ENCODE measurements at regions not wholly inside any gene's neighbourhood (a gene's known extent, or its start where the extent isn't known, plus 50 kb on each side); places are given as distances from the start of the nearest gene placed in this dataset.

DNA sequence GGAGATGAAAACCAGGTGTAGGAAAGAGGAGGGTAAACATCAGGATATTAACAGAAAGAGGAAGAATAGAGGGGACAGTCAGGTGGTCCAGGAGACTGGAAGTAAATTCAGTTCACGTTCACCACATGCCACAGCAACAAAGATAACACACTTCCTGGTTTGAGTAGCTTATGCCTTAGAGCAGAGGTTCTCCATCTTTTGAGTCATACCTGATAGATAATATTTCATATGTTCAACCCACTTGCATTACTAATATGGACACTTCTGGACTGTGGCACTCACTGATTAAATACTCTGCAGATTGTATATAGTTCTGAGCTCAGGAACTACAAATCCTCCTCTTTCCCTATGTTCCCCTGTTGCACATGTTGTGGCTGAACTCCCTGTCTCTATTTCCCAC, 179.9 kb upstream of the NR3C1 start:
- Histone ChIP-seq H4K20me1 (no peaks in the 10 kb centered on the region), H3K4me3 (no peak overlapping the region), H3K9me3 (no peaks in the 10 kb centered on the region), H3K4me2 (peak overlapping the region; percentile 29; the same call in 1 of the 2 replicates), H3K9ac (no peak overlapping the region), H3K27me3 (no peaks in the 10 kb centered on the region), H3K27ac (no peak overlapping the region), H3K36me3 (no peaks in the 10 kb centered on the region), H3K4me1 (peaks cover 34% of the 10 kb centered on the region)
- TF ChIP-seq Cebpa-rat (IDR thresholded peaks at IDR 0.05), result no peak

DNA sequence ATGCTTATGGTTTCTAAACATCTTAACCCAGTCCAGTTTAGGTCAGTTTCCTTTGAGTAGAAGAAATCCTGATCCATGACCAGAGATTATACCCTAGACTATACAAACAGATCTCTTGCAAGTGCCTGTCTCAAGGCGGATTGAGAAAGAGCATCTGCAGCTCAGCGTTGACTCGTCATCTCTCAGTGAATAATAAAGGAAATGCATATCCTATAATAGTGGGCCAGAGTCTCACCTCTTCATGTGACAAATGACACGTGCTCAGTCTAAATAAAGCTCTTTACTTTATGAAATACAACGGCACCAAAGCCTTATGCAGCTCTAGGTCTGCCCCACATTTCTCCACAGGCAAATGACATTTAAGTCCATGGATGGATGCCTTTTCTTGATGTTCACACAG, 179.4 kb upstream of the NR3C1 start:
- H3K9ac ChIP-seq, result no peak overlapping the region
- H4K20me1 ChIP-seq, result no peaks in the 10 kb centered on the region
- no peak overlapping the region for H3K27ac ChIP-seq
- H3K4me1 ChIP-seq, result peaks cover 30% of the 10 kb centered on the region
- H3K36me3 ChIP-seq, result no peaks in the 10 kb centered on the region
- H3K4me3 ChIP-seq, result no peak overlapping the region
- no peaks in the 10 kb centered on the region for H3K9me3 ChIP-seq
- peak overlapping the region; percentile 29; the same call in 1 of the 2 replicates for H3K4me2 ChIP-seq
- no peaks in the 10 kb centered on the region for H3K27me3 ChIP-seq
- TF ChIP-seq Cebpa-rat (IDR thresholded peaks at IDR 0.05), result no peak

DNA sequence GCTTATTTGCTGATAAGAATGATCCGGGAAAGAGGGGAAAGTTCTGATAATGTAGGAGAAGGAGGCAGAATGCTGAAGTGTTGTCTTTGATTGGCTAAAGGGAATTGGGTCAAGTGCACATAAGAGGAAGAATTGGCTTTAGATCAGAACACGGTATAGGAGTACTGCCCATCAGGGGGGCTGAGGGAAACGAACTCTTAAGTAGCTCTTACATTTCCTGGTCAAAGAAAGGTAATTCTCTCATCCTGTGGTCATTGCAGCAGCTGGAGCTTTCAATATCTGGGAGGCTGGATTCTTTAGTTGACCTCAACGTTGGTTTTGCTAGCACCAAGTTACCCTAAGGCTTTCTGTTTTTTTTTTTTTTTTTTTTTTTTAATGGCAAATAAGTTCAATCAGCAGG, 178.7 kb upstream of the NR3C1 start:
- Histone ChIP-seq H3K9me3 (no peaks in the 10 kb centered on the region), H3K4me2 (no peak overlapping the region), H3K4me3 (no peak overlapping the region), H3K27me3 (no peaks in the 10 kb centered on the region), H3K4me1 (peaks cover 29% of the 10 kb centered on the region), H3K9ac (no peak overlapping the region), H3K36me3 (no peaks in the 10 kb centered on the region), H4K20me1 (no peaks in the 10 kb centered on the region), H3K27ac (no peak overlapping the region)
- TF ChIP-seq Cebpa-rat (IDR thresholded peaks at IDR 0.05), result no peak

DNA sequence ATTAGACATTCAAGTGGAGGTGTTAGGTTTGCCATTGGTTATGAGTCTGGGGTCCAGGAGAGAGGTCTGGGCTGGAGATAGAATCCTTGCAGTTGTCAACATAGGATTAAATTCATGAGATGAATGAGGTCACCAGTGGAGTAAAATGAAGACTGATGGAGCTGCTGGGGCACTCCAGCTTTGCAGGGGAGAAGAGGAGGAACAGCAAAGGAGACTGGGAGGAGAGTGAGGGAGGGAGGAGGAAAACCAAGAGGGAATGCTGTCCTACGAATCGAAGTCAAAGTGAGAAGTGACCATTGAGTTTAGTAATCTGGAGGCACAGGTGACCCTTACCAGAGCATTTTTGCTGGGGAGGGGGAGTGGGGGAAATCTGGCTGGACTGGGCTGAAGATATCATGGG, 178.2 kb upstream of the NR3C1 start:
- Histone ChIP-seq H3K36me3 (no peaks in the 10 kb centered on the region), H3K9ac (no peak overlapping the region), H3K4me1 (peaks cover 27% of the 10 kb centered on the region), H4K20me1 (no peaks in the 10 kb centered on the region), H3K4me2 (no peak overlapping the region), H3K27ac (no peak overlapping the region), H3K4me3 (no peak overlapping the region), H3K9me3 (0 out of 2 replicates have a peak, but pooled peaks cover 3% of the 10 kb centered on the region), H3K27me3 (no peaks in the 10 kb centered on the region)
- TF ChIP-seq Cebpa-rat (IDR thresholded peaks at IDR 0.05), result no peak

DNA sequence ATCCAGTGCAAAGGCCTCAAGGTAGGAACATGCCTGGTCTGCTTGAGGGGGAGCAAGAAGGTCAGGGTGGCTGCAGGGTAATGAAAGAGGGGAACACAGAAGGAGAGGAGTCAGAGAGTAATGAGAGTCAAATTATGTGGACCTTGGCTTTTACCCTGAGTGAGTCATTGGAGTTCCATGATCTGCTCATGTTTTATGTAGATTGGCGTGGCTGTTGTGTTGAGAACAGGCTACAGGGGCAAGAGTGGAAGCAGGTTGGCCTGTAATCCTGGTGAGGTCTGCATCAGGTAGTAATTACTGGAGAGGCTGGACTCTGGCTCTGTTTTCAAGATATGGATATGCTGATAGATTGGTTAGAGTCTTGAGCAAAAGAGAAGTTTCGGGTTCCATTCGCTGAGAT, 177.7 kb upstream of the NR3C1 start:
- Histone ChIP-seq H3K4me2 (no peak overlapping the region), H3K9ac (no peak overlapping the region), H3K4me1 (peaks cover 22% of the 10 kb centered on the region), H4K20me1 (no peaks in the 10 kb centered on the region), H3K36me3 (no peaks in the 10 kb centered on the region), H3K27ac (no peak overlapping the region), H3K9me3 (0 out of 2 replicates have a peak, but pooled peaks cover 4% of the 10 kb centered on the region), H3K27me3 (no peaks in the 10 kb centered on the region), H3K4me3 (no peak overlapping the region)
- no peak for TF ChIP-seq Cebpa-rat (IDR thresholded peaks at IDR 0.05)

DNA sequence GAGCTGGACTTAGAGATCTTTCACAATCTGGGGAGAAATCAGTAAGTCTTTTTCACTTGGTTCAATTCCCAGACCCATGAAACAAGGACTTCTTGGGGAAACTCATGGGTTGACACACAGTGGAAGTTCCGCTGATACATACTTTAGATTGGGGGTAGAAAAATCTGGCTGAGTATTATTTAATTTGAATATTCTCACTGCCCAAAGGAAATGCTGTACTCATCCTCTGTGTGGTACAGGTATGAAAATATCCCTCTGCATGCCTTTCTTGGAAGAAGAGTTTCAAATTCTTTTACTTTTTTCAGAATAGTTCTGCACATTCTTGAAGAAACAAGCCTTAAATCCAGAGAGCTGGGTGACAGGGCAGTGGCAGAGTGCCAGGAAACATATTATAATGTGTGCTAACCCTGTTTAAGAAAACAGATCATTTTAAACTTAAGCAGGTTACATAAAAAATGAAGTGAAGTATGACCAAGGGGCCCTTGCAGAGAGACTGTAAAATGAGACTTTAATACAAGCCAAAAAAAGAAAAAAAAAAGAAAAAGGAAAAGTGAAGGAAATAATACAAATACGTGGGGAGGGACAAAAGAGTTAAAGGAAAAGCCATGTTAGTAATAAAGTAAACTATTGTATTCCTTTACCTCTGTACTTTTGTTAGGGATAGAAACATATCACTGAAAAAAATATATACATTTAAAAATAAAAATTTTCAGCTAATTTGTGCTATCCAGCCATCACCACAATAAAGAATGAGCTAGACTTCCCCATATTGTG, 173.4 kb upstream of the NR3C1 start:
- no peak overlapping the region for H3K4me3 ChIP-seq
- H3K4me1 ChIP-seq, result peaks cover 18% of the 10 kb centered on the region
- H3K4me2 ChIP-seq, result no peak overlapping the region
- no peak for TF ChIP-seq Cebpa-rat (IDR thresholded peaks at IDR 0.05)
- H3K27me3 ChIP-seq, result no peaks in the 10 kb centered on the region
- no peaks in the 10 kb centered on the region for H3K36me3 ChIP-seq
- H3K27ac ChIP-seq, result no peak overlapping the region
- H4K20me1 ChIP-seq, result no peaks in the 10 kb centered on the region
- H3K9ac ChIP-seq, result no peak overlapping the region
- H3K9me3 ChIP-seq, result 0 out of 2 replicates have a peak, but pooled peaks cover 4% of the 10 kb centered on the region

DNA sequence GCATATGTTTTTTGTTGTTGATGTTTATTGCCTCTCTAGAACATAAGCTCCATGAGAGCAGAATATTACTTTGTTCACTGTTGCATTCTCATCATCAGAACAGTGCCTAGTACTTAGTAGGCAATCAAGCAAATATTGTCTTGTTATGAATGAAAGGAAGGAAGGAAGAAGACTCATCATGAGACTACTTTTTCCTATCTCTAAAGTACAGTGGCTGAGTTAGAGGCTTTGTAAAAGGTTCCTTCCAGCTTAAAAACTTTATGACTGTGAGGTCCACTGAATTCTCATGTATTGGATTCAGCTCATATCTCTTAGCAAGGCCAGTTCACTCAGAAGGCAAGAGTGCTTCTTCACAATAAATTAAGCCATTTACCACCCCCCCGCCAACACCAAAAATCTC, 171.8 kb upstream of the NR3C1 start:
- peaks cover 18% of the 10 kb centered on the region for H3K4me1 ChIP-seq
- H3K36me3 ChIP-seq, result no peaks in the 10 kb centered on the region
- TF ChIP-seq Cebpa-rat (IDR thresholded peaks at IDR 0.05), result no peak
- H3K4me3 ChIP-seq, result no peak overlapping the region
- H3K27ac ChIP-seq, result peak overlapping the region; percentile 18; the same call in 1 of the 2 replicates
- no peak overlapping the region for H3K9ac ChIP-seq
- no peaks in the 10 kb centered on the region for H4K20me1 ChIP-seq
- no peaks in the 10 kb centered on the region for H3K27me3 ChIP-seq
- 0 out of 2 replicates have a peak, but pooled peaks cover 4% of the 10 kb centered on the region for H3K9me3 ChIP-seq
- peak overlapping the region; percentile 13 for H3K4me2 ChIP-seq

DNA sequence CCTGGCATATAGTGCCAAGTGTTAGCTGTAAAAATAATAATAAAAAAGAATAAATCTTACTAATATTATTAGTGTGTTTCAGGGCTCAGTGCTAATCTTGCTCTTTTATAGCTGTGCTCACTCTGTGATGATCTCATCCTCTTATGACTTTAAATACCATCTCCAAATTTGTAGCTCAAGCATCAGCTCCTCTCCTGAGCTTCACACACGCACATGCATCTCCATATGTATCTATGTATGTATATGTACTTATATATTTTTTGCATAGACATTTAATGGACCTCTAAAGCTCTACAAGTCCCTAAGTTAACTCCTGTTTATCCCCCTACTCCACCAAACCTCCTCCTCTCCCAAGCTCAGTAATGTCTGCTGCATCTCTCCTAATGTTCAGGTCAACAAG, 170.8 kb upstream of the NR3C1 start:
- Histone ChIP-seq H3K36me3 (no peaks in the 10 kb centered on the region), H4K20me1 (no peaks in the 10 kb centered on the region), H3K27ac (no peak overlapping the region), H3K27me3 (no peaks in the 10 kb centered on the region), H3K4me1 (peaks cover 18% of the 10 kb centered on the region), H3K4me3 (no peak overlapping the region), H3K9ac (no peak overlapping the region), H3K4me2 (peak overlapping the region; percentile 54; the same call in 1 of the 2 replicates), H3K9me3 (0 out of 2 replicates have a peak, but pooled peaks cover 4% of the 10 kb centered on the region)
- TF ChIP-seq Cebpa-rat (IDR thresholded peaks at IDR 0.05), result no peak

DNA sequence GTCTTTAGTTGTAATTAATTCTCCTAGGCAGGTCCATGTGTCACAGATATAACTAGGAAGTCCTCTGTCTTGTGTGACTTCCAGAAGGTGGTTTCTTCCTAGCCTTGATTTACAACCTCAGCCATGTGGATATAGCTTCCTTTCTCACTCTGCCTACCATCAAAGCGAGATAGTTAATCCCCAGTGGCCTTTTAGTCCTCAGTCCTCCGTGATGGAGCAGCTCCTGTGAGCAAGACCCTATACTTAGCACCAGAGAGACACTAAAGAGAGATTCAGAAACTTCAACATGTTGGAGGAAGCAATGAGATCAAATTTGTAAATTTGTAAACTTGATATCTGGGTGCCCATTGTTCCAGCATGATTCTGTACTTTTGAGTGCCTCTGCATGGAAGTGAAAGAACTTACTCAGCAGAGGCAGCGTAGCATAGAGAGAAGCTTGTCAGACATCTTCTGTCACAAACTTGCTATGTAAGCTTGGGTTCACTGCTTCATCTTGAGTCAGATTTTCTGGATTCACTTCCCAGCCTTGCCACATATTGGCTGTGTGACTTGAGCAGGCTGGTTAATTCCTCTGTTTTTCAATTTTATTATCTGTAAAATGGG, 170.2 kb upstream of the NR3C1 start:
- Histone ChIP-seq H3K27me3 (no peaks in the 10 kb centered on the region), H3K9me3 (0 out of 2 replicates have a peak, but pooled peaks cover 4% of the 10 kb centered on the region), H3K4me2 (peak overlapping the region; percentile 54), H4K20me1 (no peaks in the 10 kb centered on the region), H3K36me3 (no peaks in the 10 kb centered on the region), H3K27ac (no peak overlapping the region), H3K4me3 (no peak overlapping the region), H3K9ac (no peak overlapping the region), H3K4me1 (peaks cover 18% of the 10 kb centered on the region)
- TF ChIP-seq Cebpa-rat (IDR thresholded peaks at IDR 0.05), result no peak

DNA sequence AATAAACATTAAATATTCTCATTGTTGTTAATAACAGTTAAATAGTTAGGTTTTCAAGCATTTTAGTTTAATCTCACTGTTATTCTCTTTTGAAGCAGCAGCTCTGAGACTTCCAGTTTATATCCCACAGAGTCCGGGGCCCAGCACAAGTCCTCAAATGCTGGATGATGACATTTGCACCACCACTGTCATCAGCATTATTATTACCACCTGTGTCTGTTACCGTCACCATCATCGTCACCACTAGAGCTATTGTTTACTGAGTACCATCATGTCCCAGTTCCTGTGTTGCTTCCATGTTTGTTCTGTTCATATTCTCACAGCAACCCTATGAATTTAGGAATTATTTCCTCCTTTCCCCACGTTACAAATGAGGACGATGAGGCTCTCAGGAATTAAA, 169.2 kb upstream of the NR3C1 start:
- H4K20me1 ChIP-seq, result no peaks in the 10 kb centered on the region
- no peaks in the 10 kb centered on the region for H3K27me3 ChIP-seq
- no peak overlapping the region for H3K9ac ChIP-seq
- H3K27ac ChIP-seq, result 0 out of 2 replicates have a peak overlapping the region, but pooled peaks have one; percentile 3
- H3K36me3 ChIP-seq, result no peaks in the 10 kb centered on the region
- H3K4me3 ChIP-seq, result no peak overlapping the region
- no peak for TF ChIP-seq Cebpa-rat (IDR thresholded peaks at IDR 0.05)
- H3K4me2 ChIP-seq, result no peak overlapping the region
- 0 out of 2 replicates have a peak, but pooled peaks cover 4% of the 10 kb centered on the region for H3K9me3 ChIP-seq
- peaks cover 18% of the 10 kb centered on the region for H3K4me1 ChIP-seq
